Left lung (tissue), 4 donors: ENCODE measurements at regions not wholly inside any gene's neighbourhood (a gene's known extent, or its start where the extent isn't known, plus 50 kb on each side); places are given as distances from the start of the nearest gene placed in this dataset.
"Not testable (repeated sequence)": the region's sequence is repeated elsewhere in the genome, so short reads cannot be mapped to it uniquely, and the experiment has no call there.

Experiments
- ATAC-seq: fragments of 200-7000 bp; cut with Tn5 transposase; one replicate; pipeline ENCODE4 v1.9.1; 2020; ENCODE audit warnings: moderate library complexity
- DNase-seq, 4 donors: peaks; one replicate each; pipeline ENCODE4 v3.0.0-alpha.2; 2013 to 2020
- H3K27ac ChIP-seq, 2 donors: fragments of 200-600 bp; sonication (generic) in 1 of 2; one replicate each; pipeline versions ENCODE4 v1.5.0 to v1.8.0; 2020 to 2021
- H3K27me3 ChIP-seq, 2 donors: fragments of 200-600 bp; sonication (generic) in 1 of 2; one replicate each; pipeline versions ENCODE4 v1.5.0 to v1.8.0; 2020 to 2021
- H3K36me3 ChIP-seq, 2 donors: fragments of 200-600 bp; sonication (generic) in 1 of 2; one replicate each; pipeline versions ENCODE4 v1.5.0 to v1.8.0; 2020 to 2021
- H3K4me1 ChIP-seq, 2 donors: fragments of 200-600 bp; one replicate each; pipeline ENCODE4 v1.8.0; 2021
- H3K4me3 ChIP-seq, 2 donors: fragments of 200-600 bp; sonication (generic) in 1 of 2; one replicate each; pipeline versions ENCODE4 v1.5.0 to v1.8.0; 2020 to 2021; ENCODE audit warnings: mild to moderate bottlenecking in 1 of 2
- H3K9me3 ChIP-seq, 2 donors: fragments of 200-600 bp; sonication (generic) in 1 of 2; one replicate each; pipeline versions ENCODE4 v1.5.0 to v1.8.0; 2020 to 2021
- intact Hi-C, 2 donors: fragments of 100-400 bp; cut with DNase I; formaldehyde crosslinking; loops; one replicate each; pipeline versions ENCODE4 v1.11.2 to v1.14.2; 2022
- TF ChIP-seq, protein P1 (sequence below), 2 donors: fragments of 200-600 bp; sonication (generic) in 1 of 2; IDR thresholded peaks; one replicate each; pipeline versions ENCODE4 v1.5.0 to v1.8.0; 2021; ENCODE audit warnings: antibody characterized with exemption in 2 of 2
- donor health status: DM: no; HTN: yes; CAD: no.
- donor health status: DM: no; HTN: no; CAD: no.

DNA sequence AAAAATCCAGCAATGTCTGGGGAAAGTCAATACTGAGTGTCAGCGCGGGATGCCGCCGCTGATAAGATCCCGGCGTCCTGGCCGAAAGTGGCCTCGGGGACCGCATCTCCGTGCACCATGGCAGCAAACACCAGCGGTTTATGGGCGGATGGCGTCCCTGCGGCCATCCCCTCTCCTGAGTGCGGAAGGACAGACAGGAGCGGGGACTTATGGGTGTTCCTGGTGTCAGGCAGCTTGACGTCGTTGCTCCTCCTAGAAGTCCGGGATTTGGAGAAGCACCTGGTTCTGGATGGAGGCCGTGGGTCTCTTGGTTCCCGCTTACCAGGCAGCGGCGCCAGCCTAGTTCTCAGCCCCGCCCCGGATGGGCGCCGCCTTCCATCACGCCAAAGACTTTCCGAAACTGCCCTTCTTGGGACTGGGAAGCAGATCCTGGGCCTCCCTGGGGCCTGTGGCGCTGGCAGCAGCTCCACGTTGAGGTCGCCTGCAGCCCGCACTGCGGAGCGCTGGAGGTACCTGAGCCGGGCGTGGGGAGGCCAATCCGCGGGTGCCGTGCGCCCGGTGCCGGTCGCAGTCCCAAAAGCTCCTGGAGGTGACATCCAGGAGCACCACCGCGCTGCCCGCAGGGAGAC, 119.1 kb downstream of the CCDC74A start:
- no peak overlapping the region for H3K4me3 ChIP-seq
- intact Hi-C loops = no loop called here
- peak in 1 of 4 donors; percentile 69 for DNase-seq

DNA sequence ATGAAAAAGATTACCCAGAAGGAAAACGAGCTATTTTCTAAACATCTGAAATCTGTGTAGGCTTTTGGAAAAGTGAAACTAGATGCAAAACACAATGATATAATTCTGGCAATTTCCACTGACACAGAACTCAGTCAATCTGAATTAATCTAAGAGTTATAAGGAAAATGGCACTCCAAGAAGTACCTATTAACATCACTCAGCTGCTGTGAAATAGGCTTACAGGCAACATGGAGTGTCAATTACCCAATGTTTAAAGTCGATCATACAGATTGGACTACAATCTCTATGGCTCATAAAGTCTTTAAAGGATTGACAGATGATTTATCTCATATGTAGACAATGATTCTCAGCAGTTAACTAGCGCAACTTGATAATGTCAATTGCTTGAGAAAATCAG, 120.9 kb downstream of the CCDC74A start:
- H3K4me3 ChIP-seq, H3K27ac ChIP-seq, H3K9me3 ChIP-seq, H3K4me1 ChIP-seq, H3K36me3 ChIP-seq, ATAC-seq, intact Hi-C loops, DNase-seq: not testable (repeated sequence)
- peaks cover 0 to 34% of the 10 kb centered on the region in 2 donors for H3K27me3 ChIP-seq

More for the DNA sequence above, 119.1 kb downstream of the CCDC74A start:
- H3K36me3 ChIP-seq = no peaks in the 10 kb centered on the region
- TF ChIP-seq, protein P1, sequence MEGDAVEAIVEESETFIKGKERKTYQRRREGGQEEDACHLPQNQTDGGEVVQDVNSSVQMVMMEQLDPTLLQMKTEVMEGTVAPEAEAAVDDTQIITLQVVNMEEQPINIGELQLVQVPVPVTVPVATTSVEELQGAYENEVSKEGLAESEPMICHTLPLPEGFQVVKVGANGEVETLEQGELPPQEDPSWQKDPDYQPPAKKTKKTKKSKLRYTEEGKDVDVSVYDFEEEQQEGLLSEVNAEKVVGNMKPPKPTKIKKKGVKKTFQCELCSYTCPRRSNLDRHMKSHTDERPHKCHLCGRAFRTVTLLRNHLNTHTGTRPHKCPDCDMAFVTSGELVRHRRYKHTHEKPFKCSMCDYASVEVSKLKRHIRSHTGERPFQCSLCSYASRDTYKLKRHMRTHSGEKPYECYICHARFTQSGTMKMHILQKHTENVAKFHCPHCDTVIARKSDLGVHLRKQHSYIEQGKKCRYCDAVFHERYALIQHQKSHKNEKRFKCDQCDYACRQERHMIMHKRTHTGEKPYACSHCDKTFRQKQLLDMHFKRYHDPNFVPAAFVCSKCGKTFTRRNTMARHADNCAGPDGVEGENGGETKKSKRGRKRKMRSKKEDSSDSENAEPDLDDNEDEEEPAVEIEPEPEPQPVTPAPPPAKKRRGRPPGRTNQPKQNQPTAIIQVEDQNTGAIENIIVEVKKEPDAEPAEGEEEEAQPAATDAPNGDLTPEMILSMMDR (IDR thresholded peaks at IDR 0.05) = no peak
- ATAC-seq = no peak
- peaks cover 0 to 34% of the 10 kb centered on the region in 2 donors for H3K27me3 ChIP-seq
- H3K4me1 ChIP-seq = no peaks in the 10 kb centered on the region
- H3K27ac ChIP-seq = no peak overlapping the region
- H3K9me3 ChIP-seq = no peaks in the 10 kb centered on the region

DNA sequence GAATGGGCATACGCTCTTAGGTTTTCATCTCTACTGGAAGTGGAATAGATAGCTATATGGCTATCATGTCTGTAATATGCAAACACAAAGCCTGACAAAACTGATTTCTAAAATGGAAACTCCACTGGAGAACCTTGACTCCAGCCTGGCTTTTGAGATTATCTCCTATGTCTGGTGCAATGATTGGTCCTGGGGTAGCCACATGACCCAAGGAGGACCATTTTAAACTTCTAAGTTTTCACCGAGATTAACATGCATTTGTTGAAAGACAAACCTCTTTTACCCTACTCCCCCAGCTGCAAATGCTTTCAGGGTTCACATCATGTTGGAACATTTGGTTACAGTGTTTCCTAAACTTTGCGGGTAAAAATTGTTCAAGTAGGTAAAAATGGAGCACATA, 124.6 kb downstream of the CCDC74A start:
- peaks cover 0 to 19% of the 10 kb centered on the region in 2 donors for H3K27me3 ChIP-seq
- H3K27ac ChIP-seq, DNase-seq, H3K4me3 ChIP-seq, H3K4me1 ChIP-seq, ATAC-seq, H3K9me3 ChIP-seq, intact Hi-C loops, H3K36me3 ChIP-seq: not testable (repeated sequence)

DNA sequence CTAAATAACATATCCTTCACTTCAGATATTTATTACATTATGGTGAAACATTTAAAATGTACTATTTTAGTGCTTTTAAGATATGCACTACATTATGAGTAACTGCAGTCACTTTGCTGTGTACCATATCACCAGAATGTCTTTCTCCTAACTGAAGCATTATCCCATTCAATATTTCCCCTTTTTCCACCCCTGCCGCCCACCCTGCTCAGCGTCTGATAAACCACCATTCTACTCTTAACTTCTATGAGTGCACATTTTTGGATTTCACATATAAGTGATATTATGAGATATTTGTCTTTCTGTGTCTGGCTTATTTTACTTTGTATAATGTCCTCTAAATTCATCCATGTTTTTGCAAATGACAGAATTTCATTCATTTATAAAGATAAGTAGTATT, 126.4 kb downstream of the CCDC74A start:
- intact Hi-C loops, ATAC-seq, DNase-seq, H3K4me3 ChIP-seq, H3K4me1 ChIP-seq, H3K9me3 ChIP-seq, H3K36me3 ChIP-seq, H3K27ac ChIP-seq, H3K27me3 ChIP-seq: not testable (repeated sequence)

DNA sequence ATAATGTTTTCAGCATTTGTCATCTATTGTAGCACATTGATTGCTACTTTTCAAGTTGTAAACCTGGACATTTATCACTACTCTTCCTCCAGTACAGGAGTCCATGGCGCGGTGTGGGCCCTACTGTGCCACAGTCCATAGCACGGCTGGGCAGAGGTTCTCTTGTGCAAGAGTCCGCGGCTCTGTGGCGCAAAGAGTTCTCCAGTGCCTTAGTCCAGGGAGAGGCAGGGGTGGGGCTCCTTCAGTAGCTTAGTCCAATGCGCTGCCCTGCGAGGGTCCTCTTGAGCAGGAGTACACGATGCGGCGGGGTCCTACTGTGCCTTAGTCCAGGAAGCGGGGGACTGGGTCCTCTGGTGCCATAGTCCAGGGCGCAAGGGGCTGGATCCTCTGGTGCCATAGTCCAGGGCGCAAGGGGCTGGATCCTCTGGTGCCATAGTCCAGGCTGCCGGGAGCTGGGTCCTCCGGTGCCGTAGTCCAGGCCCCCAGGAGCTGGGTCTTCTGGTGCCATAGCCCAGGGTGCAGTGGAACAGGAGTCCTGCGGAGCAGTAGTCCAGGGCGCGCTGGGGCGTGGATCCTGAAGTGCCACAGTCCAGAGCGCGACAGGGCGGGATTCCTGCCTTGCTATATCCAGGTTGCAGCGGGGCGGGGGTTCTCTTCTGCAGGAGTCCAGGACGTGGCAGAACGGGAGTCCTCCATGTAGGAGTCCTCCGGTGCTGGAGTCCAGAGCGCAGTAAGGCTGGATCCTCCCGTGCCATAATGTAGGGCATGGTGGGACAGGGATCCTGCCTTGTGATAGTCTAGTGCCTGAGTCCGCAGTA, 129.3 kb downstream of the CCDC74A start:
- H3K4me3 ChIP-seq = no peak overlapping the region

DNA sequence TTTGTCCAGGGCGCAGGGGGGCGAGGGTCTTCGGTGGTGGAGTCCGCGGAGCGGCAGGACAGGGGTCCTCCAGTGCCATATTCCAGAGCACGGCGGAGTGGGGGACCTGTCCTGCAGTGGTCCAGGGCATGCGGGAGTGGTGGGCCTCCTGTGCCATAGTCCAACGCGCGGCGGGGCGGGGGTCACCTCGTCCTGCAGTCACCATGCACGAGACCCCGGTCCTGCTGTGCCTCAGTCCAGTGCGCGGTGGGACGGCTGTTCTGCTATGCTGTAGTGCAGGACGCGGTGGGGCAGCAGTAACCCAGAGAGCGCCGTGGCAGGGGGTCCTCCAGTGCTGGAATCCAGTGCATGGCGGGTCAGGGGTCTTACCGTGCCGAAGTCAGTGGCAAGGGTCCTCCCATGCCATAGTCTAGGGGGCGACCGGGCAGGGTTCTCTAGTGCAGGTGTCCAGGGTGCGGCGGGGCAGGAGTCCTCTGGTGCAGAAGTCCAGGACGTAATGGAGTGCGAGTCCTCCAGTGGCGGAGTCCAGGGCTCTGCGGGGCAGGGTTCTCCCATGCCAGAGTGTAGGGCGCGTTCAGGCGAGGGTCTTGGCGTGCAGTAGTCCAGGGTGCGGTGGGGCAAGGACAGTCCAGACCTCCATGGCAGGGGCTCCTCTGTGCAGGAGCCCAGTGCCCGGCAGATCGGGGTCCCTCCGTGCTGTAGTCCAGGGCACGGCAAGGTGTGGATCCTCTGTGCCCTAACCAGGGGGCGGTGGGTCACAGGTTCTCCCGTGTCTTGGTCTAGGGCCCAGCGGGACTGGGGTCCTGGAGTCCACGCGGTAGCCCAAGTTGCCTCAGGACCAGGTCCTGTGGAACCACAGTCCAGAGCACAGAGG, 130.4 kb downstream of the CCDC74A start:
- H3K27me3 ChIP-seq = peaks cover 0 to 7% of the 10 kb centered on the region in 2 donors
- no peaks in the 10 kb centered on the region for H3K9me3 ChIP-seq

More for the DNA sequence above, 129.3 kb downstream of the CCDC74A start:
- no peaks in the 10 kb centered on the region for H3K4me1 ChIP-seq
- H3K27me3 ChIP-seq = peaks cover 0 to 7% of the 10 kb centered on the region in 2 donors
- H3K27ac ChIP-seq = no peak overlapping the region
- intact Hi-C loops = no loop called here
- no peak for DNase-seq
- ATAC-seq = no peak
- H3K9me3 ChIP-seq = no peaks in the 10 kb centered on the region
- no peaks in the 10 kb centered on the region for H3K36me3 ChIP-seq
- TF ChIP-seq, protein P1 (IDR thresholded peaks at IDR 0.05) = no peak

More for the DNA sequence above, 130.4 kb downstream of the CCDC74A start:
- TF ChIP-seq, protein P1 (IDR thresholded peaks at IDR 0.05) = no peak
- no peaks in the 10 kb centered on the region for H3K36me3 ChIP-seq
- no peak overlapping the region for H3K27ac ChIP-seq
- H3K4me3 ChIP-seq = no peak overlapping the region
- intact Hi-C loops = no loop called here
- DNase-seq (no peak), ATAC-seq (no peak)
- no peaks in the 10 kb centered on the region for H3K4me1 ChIP-seq
